ENCODE measurements at regions not wholly inside any gene's neighbourhood (a gene's known extent, or its start where the extent isn't known, plus 50 kb on each side); places are given as distances from the start of the nearest gene placed in this dataset.

DNA sequence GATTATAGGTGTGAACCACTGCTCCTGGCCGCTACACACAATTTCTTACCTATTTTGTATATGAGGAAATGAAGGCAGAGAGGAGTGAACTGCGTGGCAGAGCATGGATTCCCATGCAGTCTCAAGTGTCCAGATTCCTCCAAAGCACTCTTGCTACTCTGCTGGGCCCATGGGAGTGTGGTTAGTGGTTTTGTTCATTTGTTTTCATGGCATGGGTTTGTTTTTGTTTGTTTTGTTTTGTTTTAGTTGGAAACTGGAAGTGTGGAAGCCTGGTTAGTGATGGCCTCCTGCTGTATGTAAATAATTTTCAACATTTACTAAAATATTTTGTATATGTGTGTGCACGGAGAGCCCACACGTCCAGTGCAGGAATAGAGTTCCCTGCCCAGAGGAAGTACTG lies 61.3 kb upstream of the LRCH1 start:
- no peak for TF ChIP-seq POLR2AphosphoS5 (IDR thresholded peaks at IDR 0.05; ENCODE audit: borderline replicate concordance, low read depth, low read length)
- no peak for TF ChIP-seq EZH2 (IDR thresholded peaks at IDR 0.05)
- no peak for TF ChIP-seq FOXP2 (optimal IDR thresholded peaks at IDR 0.05; ENCODE audit: control extremely low read depth, extremely low read length, insufficient read depth)
